ENCODE measurements at regions not wholly inside any gene's neighbourhood (a gene's known extent, or its start where the extent isn't known, plus 50 kb on each side); places are given as distances from the start of the nearest gene placed in this dataset.

GRCh38 chr6:125662296-125662695 is 87.1 kb upstream of the HEY2 start:
- TF ChIP-seq CHD4 (IDR thresholded peaks at IDR 0.05; ENCODE audit: insufficient read depth, insufficient replicate concordance, low read depth, low read length, poor library complexity, severe bottlenecking) (no peak), PURB (CRISPR knock-in tag; IDR thresholded peaks at IDR 0.05; ENCODE audit: low read depth) (no peak), PML (IDR thresholded peaks at IDR 0.05; ENCODE audit: low read length) (no peak), ZNF57 (CRISPR knock-in tag; IDR thresholded peaks at IDR 0.05) (no peak), NFIX (CRISPR knock-in tag; IDR thresholded peaks at IDR 0.05; ENCODE audit: low read depth) (no peak), ELK3 (CRISPR knock-in tag; IDR thresholded peaks at IDR 0.05) (no peak), IRF9 (tag; IDR thresholded peaks at IDR 0.05) (no peak), ZBTB9 (CRISPR knock-in tag; IDR thresholded peaks at IDR 0.05) (no peak), ZBTB43 (CRISPR knock-in tag; IDR thresholded peaks at IDR 0.05) (no peak), CREBBP (IDR thresholded peaks at IDR 0.05; ENCODE audit: low read depth, low read length) (no peak)
- CTCF ChIA-PET (ENCODE audit: low intra/inter-chr PET ratio), result no interaction called here
- Histone ChIP-seq H3K79me2 (ENCODE audit: control insufficient read depth, insufficient read depth, low read length) (no peaks in the 10 kb centered on the region), H3K27ac (ENCODE audit: extremely low read depth, low read depth, low read length) (no peak overlapping the region), H3K36me3 (ENCODE audit: control insufficient read depth, insufficient read depth, low read length) (no peaks in the 10 kb centered on the region), H3K9me1 (ENCODE audit: control insufficient read depth, insufficient read depth, low read length) (no peaks in the 10 kb centered on the region), H3K4me2 (ENCODE audit: insufficient read depth, low read length) (no peak overlapping the region), H3K9ac (ENCODE audit: insufficient read depth in 1 of 2, low read depth in 2 of 2, low read length in 2 of 2) (no peak overlapping the region), H3K27me3 (ENCODE audit: control insufficient read depth in 2 of 2, insufficient read depth in 2 of 2, low read length in 2 of 2) (peaks cover 4 to 9% of the 10 kb centered on the region in 2 experiments; a peak in 3 of 5 replicates), H3K4me1 (replicated peaks in 1 of 2; ENCODE audit: control insufficient read depth in 2 of 2, insufficient read depth in 2 of 2, low read length in 2 of 2) (no peaks in the 10 kb centered on the region), H3K4me3 (no peak overlapping the region), H4K20me1 (replicated peaks; ENCODE audit: control insufficient read depth, insufficient read depth, low read length) (no peaks in the 10 kb centered on the region), H2AFZ (ENCODE audit: low read depth, low read length) (no peak overlapping the region), H3K9me3 (replicated peaks; ENCODE audit: control insufficient read depth, insufficient read depth, low read depth, low read length) (no peaks in the 10 kb centered on the region)
- 3% methylated on average over 4 of the region's 4 CpGs for WGBS (ENCODE audit: insufficient coverage, low coverage, missing lambda C conversion rate)
- FAIRE-seq (no peak), DNase-seq (ENCODE audit: extremely low read depth in 1 of 4, low spot score in 3 of 4) (no peak), ATAC-seq (no peak)
- POLR2A ChIA-PET, result interaction anchor here (1.4 kb wide), 1 partner anchor 18 kb away, joined by 4 read pairs; no protein-coding TSS in a partner anchor
- no TSS peak for BruUV-seq (replicated peaks)
- in situ Hi-C loops (cut with MboI), result no loop called here
- intact Hi-C loops (cut with micrococcal nuclease), result no loop called here
